Right ventricle myocardium superior (tissue), 1 donor: ENCODE measurements at regions not wholly inside any gene's neighbourhood (a gene's known extent, or its start where the extent isn't known, plus 50 kb on each side); places are given as distances from the start of the nearest gene placed in this dataset.
A peak's percentile ranks its signal among the peaks of the same experiment; 100 is the strongest.

ENCODE experiments used
- ATAC-seq: fragments of 200-7000 bp; cut with Tn5 transposase; one replicate; pipeline ENCODE4 v1.9.1; 2020; ENCODE audit warnings: mild to moderate bottlenecking; ENCODE audit not compliant: poor library complexity
- DNase-seq: peaks from one replicate; pipeline ENCODE4 v3.0.0-alpha.2; 2020
- intact Hi-C: fragments of 100-400 bp; cut with DNase I; formaldehyde crosslinking; loops from one replicate; pipeline ENCODE4 v1.11.2; 2022
- donor health status: DM: no; HTN: yes; CAD: no; lungs with severe emphysema.

DNA sequence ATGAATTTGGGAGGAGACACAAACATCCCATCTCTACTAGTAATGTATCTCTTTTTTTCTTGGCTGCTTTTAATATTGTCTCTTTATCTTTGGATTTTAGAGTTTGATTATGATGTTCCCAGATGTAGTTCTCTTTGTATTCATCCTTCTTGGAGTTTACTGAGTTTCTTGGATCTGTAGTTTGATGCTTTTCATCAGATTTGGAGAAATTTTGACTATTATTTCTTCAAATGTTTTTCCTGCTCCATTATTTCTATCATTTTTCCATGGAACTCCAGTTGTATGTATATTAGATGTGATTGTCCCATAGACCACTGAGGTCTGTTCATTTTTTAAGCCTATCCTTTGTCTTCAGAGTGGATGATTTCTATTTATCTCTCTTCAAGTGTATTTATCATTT, 90.7 kb upstream of the ARHGAP5 start:
- intact Hi-C loops, result no loop called here
- no peak for ATAC-seq
- DNase-seq, result no peak

DNA sequence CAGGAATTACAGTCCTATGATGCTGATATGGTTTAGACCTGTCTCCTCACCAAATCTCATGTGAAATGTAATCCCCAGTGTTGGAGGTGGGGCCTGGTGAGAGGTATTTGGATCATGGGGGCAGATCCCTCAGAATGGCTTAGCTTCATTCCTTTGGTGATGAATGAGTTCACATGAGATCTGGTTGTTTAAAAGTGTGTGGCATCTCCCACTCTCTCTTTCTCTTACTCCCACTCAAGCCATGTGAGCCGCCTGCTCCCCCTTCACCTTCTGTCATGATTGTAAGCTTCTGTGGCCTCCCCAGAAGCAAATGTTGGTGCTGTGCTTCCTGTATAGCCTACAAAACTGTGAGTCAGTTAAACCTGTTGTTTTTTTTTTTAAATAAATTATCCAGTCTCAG, 89.4 kb upstream of the ARHGAP5 start:
- ATAC-seq (no peak), DNase-seq (no peak)
- intact Hi-C loops, result no loop called here

DNA sequence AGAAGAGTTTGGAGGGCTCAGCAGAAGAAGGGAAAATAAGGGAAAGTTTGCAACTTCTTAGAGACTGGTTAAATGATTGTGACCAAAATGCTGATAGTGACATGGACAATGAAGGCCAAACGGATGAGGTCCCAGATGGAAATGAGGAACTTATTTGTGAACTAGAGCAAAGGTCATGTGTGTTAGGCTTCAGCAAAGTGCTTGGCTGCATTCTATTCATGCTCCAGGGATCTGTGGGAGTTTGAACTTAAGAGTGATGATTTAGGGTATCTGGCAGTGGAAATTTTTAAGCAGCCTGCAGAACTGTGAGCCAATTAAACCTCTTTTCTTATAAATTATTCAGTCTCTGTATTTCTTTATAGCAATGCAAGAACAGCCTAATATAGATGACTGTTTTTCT, 88.9 kb upstream of the ARHGAP5 start:
- ATAC-seq (peak; percentile 58), DNase-seq (no peak)
- intact Hi-C loops, result no loop called here

DNA sequence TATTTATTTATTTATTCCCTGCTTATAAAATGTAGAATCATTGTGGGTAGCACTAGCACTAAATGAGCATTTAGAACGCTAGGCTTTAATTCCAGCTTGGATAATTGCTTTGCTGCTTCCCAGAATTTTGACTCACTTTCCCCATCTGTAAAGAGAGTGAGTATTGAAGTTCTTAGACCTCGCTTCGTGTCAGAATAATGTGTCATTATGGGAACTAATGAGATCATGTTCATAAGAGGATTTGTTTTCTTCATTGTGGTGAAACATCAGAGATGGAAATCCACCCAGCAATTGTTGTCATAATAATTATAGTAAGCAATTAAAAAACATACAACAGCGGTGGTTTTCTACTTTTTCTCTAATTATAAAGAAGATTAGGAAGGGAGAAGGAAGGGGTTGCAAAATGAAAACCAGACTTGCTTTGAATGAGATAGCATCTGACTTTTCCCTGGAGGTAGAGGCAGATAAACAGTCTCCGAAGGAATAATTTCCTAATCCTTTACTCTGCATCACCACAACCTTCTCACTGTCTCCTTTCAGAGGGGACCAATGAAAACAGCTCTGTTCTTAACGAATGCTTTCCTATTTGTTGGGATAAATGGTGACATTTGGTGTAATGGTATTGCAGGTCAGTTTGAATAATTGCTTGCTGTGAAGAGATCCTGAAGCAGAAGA, 86.8 kb upstream of the ARHGAP5 start:
- intact Hi-C loops, result no loop called here
- no peak for ATAC-seq
- DNase-seq, result no peak

DNA sequence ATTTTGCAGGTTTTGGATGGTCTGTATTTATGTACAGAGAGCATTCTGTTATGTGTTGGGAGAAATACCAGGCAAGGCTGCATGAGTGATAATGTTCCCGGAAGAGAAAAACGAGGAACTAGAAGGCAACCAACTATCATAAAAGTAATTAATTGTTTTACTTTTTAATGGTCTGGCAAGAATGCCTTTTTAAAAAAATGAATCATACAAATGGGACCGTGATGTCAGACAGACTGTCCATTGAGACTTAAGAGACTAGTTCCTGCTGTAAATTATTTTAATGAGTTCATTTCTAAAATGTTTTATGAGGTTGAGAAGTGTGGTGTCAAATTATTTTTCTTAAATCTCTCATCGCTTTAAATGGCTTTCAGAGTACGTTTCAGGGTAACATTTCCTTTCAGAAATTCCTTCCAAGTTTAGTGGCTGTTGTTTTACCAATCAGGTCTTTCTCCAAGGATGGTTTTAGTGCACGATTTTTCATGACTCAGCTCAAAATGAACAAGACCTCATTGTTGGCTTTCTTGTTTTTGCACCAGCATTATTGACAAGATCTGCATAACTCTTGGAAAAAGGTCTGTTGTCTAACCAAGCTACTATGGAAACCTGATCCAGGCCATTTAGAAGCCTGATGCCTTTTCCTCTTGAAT, 86.1 kb upstream of the ARHGAP5 start:
- intact Hi-C loops, result no loop called here

DNA sequence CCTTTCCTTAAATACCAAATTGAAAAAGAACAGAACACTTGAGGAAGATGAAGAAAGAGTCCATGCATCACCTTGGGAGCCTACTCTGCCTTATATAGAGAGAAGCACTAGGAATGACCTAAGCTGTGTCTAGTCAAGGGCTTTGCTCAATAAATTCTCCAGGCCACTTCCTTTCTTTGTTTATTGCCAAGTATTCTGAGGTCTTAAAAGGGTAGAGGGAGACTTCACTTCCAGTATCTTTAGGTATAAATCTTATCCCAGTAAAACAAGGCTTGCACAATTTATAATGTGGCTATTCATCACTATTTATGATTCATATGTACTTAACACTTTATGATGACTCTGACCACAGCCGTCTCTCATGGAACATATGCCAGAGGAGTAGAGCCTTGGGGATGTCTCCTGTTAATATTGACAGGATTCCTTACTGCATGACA, 85.1 kb upstream of the ARHGAP5 start:
- no peak for DNase-seq
- no peak for ATAC-seq
- intact Hi-C loops, result no loop called here

More for the DNA sequence above, 86.1 kb upstream of the ARHGAP5 start:
- ATAC-seq, result no peak
- DNase-seq, result no peak

DNA sequence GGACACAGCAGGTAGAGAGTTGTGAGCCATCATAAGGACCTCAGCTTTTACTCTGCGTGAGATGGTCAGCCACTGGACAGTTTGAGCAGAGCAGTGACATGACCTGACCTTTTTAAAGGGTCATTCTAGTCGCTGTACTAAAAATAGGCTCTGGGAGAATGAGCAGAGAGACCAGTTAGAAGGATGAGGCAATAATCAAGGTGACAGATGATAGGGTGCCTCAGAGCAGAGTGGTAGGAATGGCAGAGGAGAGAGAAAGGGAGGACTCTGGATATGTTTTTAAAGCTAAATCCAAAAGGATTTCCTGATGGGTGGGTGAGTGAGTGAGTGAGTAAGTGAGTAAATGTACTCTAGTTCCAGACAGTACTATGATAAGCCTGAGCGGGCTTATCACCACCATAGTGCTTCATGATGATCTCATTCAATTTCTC, 83.6 kb upstream of the ARHGAP5 start:
- ATAC-seq (peak; percentile 42), DNase-seq (no peak)
- intact Hi-C loops, result no loop called here

DNA sequence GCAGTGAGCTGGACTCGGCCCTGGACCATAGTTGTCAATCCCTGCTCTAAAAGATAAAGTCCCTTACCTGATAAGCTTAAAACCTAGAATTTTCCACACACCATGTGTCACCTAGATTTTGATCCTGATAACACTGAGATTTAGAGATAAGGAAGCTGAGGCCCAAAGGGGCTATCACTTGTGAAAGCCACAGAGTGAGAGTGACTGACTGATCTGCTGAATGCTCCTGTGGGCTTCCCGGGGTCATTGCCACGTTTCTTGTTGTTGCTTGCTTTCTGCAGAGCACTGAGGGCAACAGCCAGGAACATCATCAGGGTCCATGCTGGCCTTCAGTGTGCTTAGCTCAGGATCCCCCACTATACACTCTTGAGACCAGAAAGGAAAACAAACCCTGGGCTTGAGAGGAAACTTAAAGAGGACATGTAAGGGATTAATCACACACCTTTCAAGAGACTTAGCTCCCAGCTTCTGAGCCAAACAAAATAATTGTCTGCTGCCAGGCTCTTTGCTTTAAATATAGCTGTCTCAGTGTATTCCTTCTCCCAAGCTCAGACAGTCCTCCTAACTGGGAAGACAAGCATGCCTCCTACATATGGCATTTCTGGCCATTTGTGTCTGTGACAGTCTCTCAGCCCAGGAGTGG, 82.6 kb upstream of the ARHGAP5 start:
- no peak for DNase-seq
- no peak for ATAC-seq
- intact Hi-C loops, result no loop called here

DNA sequence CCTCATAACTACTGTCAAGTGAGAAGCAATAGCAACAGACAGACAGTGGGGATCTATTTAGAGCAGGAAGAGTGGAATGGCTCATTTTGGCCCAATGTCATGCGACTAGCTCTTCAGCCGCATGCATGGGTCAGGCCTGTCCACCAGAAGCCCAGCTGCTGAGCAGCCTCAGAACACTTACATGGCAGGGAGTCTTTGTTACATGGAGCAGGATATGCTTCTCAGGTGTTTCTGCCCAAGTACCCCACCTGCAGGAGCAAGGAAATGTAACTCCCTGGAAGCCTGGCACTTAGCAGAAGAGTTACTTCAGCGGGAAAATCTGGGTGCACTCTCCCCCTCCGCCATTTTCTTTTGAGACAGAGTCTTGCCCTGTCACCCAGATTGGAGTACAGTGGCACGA, 73.5 kb upstream of the ARHGAP5 start:
- intact Hi-C loops, result no loop called here
- no peak for ATAC-seq

DNA sequence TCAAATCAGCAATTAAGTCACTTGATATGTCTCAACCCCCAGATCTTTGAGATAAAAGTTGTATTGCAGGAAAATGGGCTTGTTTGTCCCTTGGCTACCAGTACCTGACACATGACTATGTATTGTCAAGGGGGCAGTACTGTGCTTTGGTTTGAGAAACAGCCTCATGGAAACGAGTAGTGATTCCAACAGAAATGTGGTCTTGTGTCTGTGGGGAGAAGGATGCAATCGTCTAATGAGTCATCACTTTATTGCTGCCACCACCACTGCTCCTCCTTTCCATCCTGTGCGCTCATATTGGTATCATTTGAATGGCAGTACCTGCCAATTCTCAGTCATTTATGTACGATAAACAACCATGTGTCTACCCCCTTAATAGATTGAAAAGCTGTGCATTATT, 72.8 kb upstream of the ARHGAP5 start:
- intact Hi-C loops, result no loop called here
- ATAC-seq (no peak), DNase-seq (no peak)

More for the DNA sequence above, 73.5 kb upstream of the ARHGAP5 start:
- no peak for DNase-seq

DNA sequence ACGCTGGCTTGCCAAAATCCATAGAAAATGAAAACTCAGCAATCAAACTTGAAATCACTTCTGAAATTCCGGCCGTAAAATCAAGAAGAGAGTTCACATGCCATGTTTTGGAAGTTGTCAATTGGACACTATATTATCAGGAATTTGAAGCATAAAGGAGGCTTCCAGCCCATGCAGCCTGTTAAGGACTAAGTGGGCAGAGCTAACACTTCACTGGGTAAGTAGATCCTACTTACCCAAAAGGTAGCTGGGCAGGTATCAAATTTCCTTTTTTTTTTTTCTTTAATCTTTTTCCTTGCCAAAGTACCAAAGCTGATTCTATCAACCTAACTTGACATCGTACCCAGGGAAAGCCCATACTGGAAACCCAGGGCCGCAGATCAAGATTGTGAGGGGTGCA, 71.5 kb upstream of the ARHGAP5 start:
- DNase-seq (no peak), ATAC-seq (no peak)
- intact Hi-C loops, result no loop called here

DNA sequence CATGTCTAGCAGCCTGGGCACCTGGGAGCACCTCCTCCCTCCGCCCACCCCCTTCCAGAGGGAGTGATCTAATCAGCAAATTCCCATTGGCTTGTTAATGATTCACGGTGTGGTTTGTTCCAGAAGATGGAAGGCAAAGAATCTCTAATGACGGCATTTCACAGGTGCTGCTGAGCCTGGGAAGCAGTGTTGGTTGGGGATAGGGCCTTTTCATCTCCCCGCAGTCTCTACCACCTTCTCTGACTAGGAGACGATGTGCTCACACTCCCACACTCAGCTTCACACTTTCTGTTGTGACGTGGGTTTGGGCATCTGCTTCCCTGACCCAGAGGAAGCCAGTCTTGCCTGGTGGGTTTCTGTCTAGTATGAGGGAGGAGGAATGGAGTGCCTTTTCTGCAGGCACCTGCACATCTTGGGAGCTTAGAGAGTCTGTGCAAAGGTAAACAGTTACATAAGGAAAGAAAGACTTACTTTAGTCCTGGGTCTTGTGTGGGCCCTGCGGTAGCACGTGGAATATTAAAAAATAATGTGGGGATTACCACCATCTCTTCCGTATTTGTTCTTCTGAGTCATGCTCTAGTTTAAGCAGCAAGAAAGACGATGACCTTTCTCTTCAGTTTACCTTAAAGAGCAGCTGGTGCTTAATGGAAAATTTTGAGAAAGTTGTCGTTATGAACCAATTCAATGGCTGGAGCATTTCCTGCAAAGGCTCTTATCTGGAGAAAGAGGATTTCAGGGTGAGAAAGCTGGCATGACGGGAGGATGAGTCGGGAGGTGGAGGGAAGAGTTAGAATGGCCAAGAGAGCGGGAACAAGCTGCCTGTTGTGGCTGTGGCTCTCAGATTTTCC, 70.6 kb upstream of the ARHGAP5 start:
- intact Hi-C loops, result no loop called here
- ATAC-seq (no peak), DNase-seq (no peak)

DNA sequence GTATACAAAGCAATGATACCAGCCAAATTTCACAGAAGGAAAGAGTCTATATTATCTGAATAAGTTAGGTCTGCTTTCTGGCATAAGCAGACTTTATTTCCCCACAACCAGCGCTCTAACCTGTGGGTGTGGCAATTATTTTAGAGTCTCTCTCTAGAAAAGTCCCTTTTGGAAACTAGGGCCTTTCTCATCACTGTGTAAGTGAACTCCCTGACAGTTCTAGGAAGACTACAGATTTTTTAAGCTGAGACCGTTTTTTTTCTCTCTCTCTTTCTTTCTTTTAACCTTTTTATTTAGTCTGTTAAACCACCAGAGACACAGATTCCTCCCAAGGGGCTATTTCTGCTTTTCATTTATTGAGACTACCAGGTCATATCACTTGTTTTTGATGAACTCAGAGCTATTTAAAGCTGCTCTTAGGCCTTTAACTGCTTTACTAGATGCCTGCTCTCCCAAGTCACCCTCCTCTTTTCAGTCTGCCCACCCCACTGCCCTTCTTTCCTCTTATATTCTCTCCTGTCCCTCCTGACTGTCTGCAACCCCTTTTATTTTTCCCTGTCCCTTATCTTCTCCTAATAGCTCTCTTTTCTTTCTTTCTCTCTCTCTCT, 69.2 kb upstream of the ARHGAP5 start:
- intact Hi-C loops, result no loop called here
- ATAC-seq (peak; percentile 70), DNase-seq (no peak)

DNA sequence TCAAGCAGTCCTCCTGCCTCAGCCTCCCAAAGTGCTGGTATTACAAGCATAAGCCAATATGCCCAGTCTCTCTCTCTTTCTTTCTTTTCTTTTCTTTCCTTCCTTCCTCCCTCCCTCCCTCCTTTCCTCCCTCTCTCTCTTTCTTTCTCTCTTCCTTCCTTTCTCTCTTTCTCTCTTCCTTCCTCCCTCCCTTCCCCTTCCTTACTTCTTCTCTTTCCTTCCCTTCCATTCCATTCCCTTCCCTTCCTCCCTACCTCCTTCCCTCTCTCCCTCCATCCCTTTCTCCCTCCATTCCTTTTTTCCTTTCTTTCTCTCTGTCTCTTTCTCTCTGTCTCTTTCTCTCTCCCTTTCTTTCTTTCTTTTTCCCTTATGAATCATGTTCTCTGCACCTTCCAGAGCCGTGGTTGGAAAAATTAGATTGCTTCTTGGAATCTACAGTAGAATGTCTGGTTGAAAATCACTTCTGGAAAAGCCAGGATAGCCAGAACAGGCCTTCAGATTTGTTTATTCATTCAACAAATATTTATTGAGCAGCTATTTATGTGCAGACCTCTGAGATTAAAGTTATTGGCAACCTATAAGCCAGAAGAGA, 68.4 kb upstream of the ARHGAP5 start:
- DNase-seq (no peak), ATAC-seq (no peak)
- intact Hi-C loops, result no loop called here

DNA sequence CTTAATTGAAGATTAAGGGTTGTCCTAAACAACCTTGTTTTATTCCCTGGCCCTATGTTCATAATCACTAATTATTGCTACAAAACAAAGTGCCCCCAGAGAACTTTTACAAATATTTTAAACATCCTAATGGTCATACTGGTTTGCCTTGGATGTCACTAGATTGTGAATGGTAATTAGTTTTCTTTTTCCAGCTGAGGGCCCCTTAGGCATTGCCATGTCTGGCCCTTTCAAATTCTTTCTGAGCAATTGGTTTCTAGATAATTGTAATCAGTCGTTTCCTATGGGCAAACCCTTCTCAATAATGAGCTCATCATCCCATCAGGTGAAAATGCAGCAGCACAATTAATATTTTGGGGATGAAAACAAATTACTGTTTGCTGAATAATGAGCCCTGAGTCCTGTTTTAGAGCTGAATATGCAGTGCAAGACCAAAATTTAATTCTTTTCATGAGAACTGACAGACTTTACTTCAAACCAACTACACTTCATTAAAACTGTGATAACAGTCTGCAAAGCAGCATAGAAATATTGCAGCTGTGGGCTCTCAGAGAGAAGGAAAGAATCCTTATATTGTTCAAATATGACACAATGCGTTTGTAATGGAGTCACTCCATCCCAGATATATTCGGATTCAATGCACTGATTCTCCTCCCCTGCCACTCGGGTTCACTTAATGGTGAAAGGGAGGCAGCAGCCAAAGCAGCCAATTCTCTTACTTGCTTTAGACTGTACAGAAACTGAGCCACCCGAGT, 67.7 kb upstream of the ARHGAP5 start:
- DNase-seq, result no peak
- intact Hi-C loops, result no loop called here

DNA sequence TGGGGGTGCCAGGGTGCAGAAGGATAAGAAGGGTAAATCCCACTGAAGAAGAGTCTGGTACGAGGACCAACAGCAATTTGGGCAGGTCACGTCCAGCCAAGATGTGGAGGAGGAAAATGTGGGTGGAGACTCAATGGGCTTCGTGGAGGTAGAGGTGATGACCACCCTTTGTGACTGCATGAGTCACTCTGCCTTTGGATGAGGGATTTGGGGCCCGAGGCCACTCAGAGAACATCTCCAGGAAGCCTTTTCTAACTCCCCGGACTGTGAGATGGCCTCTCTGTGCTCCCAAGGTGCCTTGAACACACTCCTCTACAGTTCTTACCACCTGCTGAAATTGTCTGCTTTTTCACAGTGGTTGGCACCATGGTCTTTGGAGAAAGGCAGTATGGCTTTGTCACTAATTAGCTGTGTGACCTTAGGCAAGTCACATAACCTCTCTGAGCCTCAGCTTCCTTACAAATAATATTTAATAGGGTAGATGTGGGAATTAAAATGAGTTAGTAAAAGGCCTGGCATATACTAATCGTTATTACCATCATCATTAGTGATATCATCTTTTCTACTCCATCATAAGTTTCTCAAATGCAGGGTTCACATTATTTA, 67.0 kb upstream of the ARHGAP5 start:
- intact Hi-C loops, result no loop called here
- ATAC-seq (no peak), DNase-seq (no peak)

More for the DNA sequence above, 67.7 kb upstream of the ARHGAP5 start:
- ATAC-seq, result no peak

DNA sequence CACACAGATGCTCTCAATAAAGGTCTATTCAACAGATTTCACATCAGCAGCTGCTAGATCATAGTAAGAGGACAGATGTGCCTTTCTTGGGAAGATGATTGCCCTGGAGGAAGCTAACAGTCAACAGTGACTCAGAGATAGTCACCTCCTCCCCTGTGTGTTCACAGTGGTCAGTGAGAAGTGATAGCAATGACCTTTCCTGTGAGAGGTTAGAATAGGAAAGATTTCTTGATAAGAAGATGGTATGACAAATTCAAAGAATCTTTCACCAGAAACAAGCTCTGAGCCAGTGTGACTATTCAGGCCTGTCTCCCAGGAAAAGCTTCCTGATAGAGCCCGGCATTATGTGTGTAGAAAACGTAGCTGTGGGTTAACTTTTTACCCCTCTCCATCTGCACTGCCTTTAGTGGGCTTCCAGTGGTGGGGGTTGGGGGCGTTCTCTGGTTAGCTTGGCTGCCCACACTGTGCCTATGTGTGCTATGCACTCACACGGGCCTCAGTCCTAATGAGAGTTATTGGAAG, 66.4 kb upstream of the ARHGAP5 start:
- ATAC-seq (no peak), DNase-seq (no peak)
- intact Hi-C loops, result no loop called here
